ENCODE measurements at regions not wholly inside any gene's neighbourhood (a gene's known extent, or its start where the extent isn't known, plus 50 kb on each side); places are given as distances from the start of the nearest gene placed in this dataset.
"Not testable (repeated sequence)": the region's sequence is repeated elsewhere in the genome, so short reads cannot be mapped to it uniquely, and the experiment has no call there.

DNA sequence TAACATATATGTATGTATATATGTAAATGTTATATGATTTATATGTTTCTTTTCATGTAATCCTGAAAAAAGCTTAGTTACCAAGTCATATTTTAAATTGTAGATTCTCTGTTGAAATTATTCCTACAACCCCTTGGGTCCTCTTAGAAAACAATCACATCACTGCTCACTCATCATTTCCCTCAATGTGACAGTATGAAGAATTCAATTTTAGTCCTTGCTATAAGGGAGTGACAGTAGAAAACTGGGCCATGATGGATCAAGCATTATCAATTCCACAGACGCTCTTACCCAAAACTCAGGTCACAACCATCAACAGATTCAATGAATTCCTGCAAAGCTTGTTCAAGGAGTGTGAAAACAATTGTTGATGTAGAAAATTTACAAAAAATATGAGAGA lies 1389.5 kb upstream of the ACVR2A start:
- DNase-seq (ENCODE audit: low read depth in 2 of 3, low spot score in 1 of 3): no peak

DNA sequence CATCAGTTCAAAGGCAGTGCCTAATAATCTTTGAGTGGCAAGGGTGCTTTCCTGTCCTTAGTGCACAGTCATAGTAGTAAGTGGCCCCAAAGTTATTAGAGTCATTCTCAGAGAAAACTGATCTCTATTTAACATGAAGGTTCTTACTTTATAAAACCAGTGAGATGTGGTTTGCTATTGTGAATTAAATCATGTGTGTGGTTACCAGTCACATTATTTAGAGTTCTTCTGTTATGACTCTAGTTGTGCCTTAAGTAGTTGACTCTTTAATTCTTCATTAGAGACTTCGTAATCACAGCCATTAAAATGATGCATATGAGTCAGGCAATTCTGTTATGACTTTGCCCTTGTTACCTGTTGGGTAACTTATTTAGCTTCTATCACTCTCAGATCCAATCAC lies 1392.9 kb upstream of the ACVR2A start:
- DNase-seq (ENCODE audit: low read depth in 2 of 3, low spot score in 1 of 3): no peak

- no peak for DNase-seq (ENCODE audit: low read depth in 2 of 3, low spot score in 1 of 3)
Measured at GRCh38 chr2:146450131-146450530, 1394.7 kb upstream of the ACVR2A start.

DNA sequence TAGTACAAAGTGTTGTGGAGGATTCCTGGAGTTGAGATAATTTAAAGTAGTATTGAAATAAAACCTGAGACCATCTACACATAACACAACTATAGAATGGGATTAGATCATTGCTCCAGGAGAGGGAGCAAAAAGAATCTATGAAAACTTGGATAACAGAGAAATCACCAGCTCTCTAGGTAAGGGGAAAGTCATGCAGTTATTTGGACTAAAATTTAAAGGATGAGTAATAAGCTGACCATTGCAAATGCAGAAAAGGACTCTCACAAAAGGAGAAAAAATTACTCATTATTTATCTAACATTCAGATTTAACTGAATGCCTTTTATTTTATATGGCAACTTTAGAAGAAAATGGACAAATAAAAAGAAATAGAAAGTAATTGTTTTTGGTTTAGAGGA lies 1399.8 kb upstream of the ACVR2A start:
- no peak for DNase-seq (ENCODE audit: low read depth in 2 of 3, low spot score in 1 of 3)

DNA sequence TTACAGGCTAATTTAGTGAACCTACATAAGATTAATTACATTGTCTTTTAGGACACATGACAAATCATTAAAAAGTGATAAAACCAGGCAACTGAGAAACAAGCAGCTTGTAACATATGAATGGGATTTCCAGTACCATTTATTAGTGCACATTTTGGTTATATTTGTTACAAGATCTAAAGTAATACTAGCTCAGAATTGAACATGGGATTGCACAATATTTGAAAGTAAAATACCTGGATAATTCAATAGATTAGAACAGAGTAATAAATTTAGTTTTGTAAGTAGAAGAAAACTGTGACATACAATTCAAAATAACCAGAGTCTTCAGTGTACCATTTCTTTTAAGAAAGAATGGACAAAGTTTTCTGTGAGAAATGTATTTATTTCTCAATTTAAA lies 1400.7 kb upstream of the ACVR2A start:
- DNase-seq (ENCODE audit: low read depth in 2 of 3, low spot score in 1 of 3): no peak

DNA sequence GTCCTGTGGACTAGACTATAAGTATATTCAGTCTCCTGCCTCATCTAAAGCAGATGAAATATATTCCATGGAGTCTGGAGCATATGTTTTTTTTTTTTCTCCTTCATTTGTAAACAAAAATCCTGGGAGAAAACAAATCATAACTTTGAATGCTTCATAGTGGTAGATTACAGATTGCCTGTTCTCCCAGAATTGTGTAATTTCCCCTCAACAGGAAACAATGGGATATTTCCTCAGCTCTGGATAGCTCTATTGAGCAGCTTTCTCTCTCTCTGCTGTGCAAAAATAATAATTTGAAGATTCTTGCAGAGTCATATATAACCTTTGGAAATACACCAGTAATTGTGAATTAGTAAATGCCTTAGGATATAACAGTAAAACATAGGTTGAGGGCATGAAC lies 1406.6 kb upstream of the ACVR2A start:
- DNase-seq (ENCODE audit: low read depth in 2 of 3, low spot score in 1 of 3): no peak

DNA sequence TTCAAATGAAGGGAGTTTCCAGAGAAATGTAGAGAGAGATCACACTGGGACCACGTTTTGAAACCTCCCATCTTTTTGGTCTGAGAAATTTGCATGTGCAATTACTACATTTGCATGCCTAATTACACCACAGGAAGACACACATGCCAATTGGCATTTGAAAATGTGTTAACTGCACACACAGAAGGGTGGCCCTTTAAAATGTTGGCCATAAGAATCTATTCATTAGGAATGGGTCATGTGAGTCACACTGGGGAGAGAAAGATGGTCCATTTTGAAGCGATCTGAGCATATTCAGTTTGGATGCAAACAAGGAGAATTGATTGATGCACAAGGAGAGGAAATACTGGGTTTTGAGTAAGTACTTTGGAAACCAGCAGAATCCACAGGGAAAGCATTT lies 1407.1 kb upstream of the ACVR2A start:
- no peak for DNase-seq (ENCODE audit: low read depth in 2 of 3, low spot score in 1 of 3)

GRCh38 chr2:146433116-146433875 lies 1411.5 kb upstream of the ACVR2A start:
- DNase-seq (ENCODE audit: low read depth in 2 of 3, low spot score in 1 of 3): no peak

- no peak for DNase-seq (ENCODE audit: low read depth in 2 of 3, low spot score in 1 of 3)
Measured at GRCh38 chr2:146429366-146429765, 1415.5 kb upstream of the ACVR2A start.

- DNase-seq (ENCODE audit: low read depth in 2 of 3, low spot score in 1 of 3): no peak
Measured at GRCh38 chr2:146417942-146418341, 1426.9 kb upstream of the ACVR2A start.

- DNase-seq (ENCODE audit: low read depth in 2 of 3, low spot score in 1 of 3): no peak
Measured at GRCh38 chr2:146415291-146415690, 1429.5 kb upstream of the ACVR2A start.

DNA sequence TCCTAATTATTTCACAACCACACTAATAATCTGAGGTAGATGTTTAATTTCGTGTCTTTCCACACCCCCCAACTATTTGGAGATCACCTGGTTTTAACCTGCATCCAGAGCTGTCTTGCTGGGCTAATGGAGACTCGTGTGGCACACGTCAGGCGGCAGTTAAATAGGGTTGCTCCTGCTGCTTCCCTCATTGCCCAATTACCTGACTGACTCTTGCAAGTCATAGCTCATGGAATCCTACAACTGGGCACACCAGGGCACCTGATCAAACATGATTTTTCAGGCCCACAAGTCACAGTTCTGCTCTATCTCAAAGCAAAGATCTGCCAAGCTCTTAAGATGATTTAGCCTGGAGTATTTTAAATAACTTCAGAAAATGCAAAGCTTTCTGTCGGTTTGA lies 1430.4 kb upstream of the ACVR2A start:
- no peak for DNase-seq (ENCODE audit: low read depth in 2 of 3, low spot score in 1 of 3)

DNA sequence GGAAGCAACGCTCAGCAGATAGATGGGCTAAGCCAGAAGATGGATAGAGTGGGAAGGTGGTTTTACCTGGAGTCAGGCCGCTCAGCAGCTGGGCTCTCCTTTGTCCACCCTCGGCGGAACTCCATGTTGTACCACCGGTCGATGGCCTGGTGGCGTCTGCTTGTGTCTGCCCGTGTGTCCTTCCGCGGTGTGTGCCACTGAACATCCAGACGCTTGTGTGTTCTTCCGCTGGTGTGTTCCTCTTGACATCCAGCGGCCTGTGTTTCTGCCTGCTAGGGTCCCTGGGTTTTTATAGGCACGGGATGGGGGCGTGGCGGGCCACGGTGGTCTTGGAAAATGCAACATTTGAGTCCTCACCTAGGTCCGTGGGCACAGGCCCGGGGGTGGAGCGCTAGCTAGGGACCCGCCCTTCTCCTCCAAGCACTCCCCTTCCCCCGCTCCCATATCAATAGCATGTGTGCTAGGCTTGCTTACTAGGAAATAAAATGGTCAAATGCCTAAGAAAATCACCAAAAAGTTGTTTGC lies 1431.7 kb upstream of the ACVR2A start:
- DNase-seq (ENCODE audit: low read depth in 2 of 3, low spot score in 1 of 3): no peak

DNA sequence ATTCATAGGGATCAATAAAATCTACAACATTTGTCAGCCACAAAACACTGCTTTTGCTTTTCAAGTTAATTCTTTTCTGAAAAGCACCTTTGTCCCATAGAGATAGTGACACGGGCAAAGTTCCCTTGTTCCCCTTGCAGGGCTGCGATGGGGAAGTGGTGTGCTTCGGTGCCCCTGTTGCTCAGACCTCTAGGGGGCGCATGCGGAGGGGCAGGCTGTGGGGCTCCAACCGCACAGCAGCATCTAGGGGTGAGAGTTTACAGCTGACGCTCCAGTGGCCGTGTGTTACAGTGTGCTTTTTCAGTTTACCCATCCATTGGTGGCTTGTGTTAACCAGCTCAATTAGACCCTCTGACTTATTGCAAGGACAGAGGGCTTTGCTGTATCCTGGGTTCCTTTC lies 1432.2 kb upstream of the ACVR2A start:
- DNase-seq (ENCODE audit: low read depth in 2 of 3, low spot score in 1 of 3): no peak

- DNase-seq (ENCODE audit: low read depth in 2 of 3, low spot score in 1 of 3): not testable (repeated sequence)
Measured at GRCh38 chr2:146405402-146406309, 1439.2 kb upstream of the ACVR2A start.

GRCh38 chr2:146403546-146404160 lies 1441.2 kb upstream of the ACVR2A start:
- not testable (repeated sequence) for DNase-seq (ENCODE audit: low read depth in 2 of 3, low spot score in 1 of 3)

GRCh38 chr2:146392631-146393030 lies 1452.2 kb upstream of the ACVR2A start:
- DNase-seq (ENCODE audit: low read depth in 2 of 3, low spot score in 1 of 3): no peak

DNA sequence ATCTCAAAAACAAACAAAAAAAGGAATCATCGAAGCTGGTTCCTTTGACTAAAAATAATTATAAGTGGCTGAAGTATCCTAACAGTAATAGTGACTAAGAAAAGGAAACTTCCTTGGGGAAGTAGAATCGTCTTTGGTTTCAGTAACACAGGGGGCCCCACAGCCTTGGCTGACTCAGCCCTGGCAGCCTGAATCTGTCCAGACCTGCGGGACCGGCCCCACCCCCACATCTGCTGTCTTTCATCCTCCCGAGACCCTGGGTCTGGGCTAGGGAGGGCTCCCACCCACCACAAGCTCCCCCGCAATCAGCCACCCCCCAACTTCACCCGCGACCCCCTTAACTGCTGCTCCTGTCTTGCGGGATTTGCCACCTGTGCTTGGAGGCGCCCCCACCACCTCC lies 1452.6 kb upstream of the ACVR2A start:
- DNase-seq (ENCODE audit: low read depth in 2 of 3, low spot score in 1 of 3): no peak

GRCh38 chr2:146388757-146389156 lies 1456.1 kb upstream of the ACVR2A start:
- no peak for DNase-seq (ENCODE audit: low read depth in 2 of 3, low spot score in 1 of 3)

GRCh38 chr2:146386096-146386495 lies 1458.7 kb upstream of the ACVR2A start:
- DNase-seq (ENCODE audit: low read depth in 2 of 3, low spot score in 1 of 3): no peak

DNA sequence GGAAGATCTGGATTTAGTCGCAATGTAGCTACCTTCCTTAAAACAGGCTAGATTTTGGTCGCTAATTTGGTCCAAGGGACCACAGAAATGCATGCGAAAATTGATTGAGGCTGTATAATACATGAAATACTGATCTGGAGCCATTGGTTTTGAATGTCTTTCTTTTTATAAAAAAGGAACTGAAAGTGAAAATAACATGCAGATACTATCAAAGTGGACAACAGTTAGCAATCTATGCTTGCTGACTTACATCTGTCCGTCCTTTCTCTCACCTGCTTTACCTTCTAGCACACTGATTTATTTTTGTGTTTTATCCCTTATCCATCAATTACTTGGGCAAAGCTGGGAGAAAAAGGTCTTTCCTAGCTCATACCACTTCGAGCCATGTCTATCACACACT lies 1459.8 kb upstream of the ACVR2A start:
- DNase-seq (ENCODE audit: low read depth in 2 of 3, low spot score in 1 of 3): no peak

Data from stimulated activated CD4-positive, alpha-beta T cell treated with anti-CD3 and anti-CD28 coated beads, Interleukin-12 subunit alpha, Interleukin-12 subunit beta, amount 100 ng/mL, for 48 hours (primary cell).